ENCODE measurements at regions not wholly inside any gene's neighbourhood (a gene's known extent, or its start where the extent isn't known, plus 50 kb on each side); places are given as distances from the start of the nearest gene placed in this dataset.

DNA sequence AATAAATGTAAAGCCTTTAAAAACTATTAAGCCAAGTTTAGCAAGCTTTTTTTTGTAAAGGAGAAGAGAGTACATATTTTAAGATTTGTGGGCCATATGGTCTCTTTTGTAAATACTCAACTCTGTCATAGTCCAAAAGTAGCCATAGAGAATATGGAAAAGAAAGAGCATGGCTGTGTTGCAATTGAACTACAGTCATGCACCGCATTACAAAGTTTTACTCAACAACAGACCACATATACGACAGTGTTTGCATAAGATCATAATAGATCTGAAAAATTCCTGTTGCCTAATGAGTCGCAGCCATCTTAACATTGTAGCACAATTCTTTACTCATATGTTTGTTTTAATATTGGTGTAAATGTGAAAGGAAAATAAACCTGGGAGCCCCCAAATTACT, 440.8 kb downstream of the HTR7 start:
- no peaks in the 10 kb centered on the region for H3K27me3 ChIP-seq (ENCODE audit: insufficient read depth, low read length)
- TF ChIP-seq, protein P1, sequence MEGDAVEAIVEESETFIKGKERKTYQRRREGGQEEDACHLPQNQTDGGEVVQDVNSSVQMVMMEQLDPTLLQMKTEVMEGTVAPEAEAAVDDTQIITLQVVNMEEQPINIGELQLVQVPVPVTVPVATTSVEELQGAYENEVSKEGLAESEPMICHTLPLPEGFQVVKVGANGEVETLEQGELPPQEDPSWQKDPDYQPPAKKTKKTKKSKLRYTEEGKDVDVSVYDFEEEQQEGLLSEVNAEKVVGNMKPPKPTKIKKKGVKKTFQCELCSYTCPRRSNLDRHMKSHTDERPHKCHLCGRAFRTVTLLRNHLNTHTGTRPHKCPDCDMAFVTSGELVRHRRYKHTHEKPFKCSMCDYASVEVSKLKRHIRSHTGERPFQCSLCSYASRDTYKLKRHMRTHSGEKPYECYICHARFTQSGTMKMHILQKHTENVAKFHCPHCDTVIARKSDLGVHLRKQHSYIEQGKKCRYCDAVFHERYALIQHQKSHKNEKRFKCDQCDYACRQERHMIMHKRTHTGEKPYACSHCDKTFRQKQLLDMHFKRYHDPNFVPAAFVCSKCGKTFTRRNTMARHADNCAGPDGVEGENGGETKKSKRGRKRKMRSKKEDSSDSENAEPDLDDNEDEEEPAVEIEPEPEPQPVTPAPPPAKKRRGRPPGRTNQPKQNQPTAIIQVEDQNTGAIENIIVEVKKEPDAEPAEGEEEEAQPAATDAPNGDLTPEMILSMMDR (IDR thresholded peaks at IDR 0.05; ENCODE audit: extremely low read depth, low read depth, low read length): no peak
- DNase-seq (ENCODE audit: insufficient read length, low spot score, missing footprints): no peak
- no peaks in the 10 kb centered on the region for H3K36me3 ChIP-seq (ENCODE audit: insufficient read depth, low read length)
- H3K27ac ChIP-seq (ENCODE audit: low read depth, low read length): peak overlapping the region; percentile 72
- H3K4me3 ChIP-seq (ENCODE audit: insufficient read depth, low read length): no peak overlapping the region
- H2AFZ ChIP-seq (ENCODE audit: low read length): no peak overlapping the region
- no peaks in the 10 kb centered on the region for H3K79me2 ChIP-seq (ENCODE audit: insufficient read depth, low read length)
- H4K20me1 ChIP-seq (ENCODE audit: insufficient read depth, low read length): no peaks in the 10 kb centered on the region
- H3K4me2 ChIP-seq (ENCODE audit: insufficient read depth, low read length): no peak overlapping the region
- peaks cover 44% of the 10 kb centered on the region for H3K4me1 ChIP-seq (ENCODE audit: insufficient read depth, low read length)
- H3K9me3 ChIP-seq (ENCODE audit: low read depth, low read length): no peaks in the 10 kb centered on the region

DNA sequence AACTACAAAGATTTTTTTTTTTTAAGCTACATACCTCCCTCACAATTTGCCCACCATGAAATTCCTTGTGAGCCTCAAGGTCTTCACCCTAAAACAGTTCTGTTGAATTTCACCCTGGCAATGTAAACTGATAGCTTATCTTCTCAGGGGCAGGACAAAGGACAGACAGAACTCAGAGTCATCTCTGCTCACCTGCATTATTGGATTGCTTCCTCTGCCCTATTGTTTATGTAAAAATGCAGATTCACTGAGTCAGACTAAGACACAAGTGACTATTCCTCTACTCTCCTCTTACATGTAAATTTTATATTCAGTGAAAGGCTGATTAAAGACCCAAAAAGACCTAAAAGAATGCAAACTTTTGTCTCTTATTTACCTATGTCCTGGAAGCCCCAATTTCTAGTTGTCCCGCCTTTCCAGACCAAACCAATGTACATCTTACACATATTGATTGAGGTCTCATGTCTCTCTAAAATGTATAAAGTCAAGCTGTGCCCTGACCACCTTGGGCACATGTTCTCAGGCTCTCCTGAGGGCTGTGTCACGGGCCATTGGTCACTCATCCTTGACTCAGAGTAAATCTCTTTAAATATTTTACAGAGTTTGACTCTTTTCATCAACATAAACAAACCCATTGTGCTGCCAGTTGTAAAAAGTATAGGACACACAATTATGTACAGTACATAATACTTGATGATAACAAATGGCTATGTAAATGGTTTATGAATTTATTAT, 440.2 kb downstream of the HTR7 start:
- TF ChIP-seq, protein P1 (IDR thresholded peaks at IDR 0.05; ENCODE audit: extremely low read depth, low read depth, low read length): no peak
- H3K27ac ChIP-seq (ENCODE audit: low read depth, low read length): peak overlapping the region; percentile 72
- no peak overlapping the region for H3K4me2 ChIP-seq (ENCODE audit: insufficient read depth, low read length)
- peak overlapping the region; percentile 38 for H2AFZ ChIP-seq (ENCODE audit: low read length)
- H3K4me1 ChIP-seq (ENCODE audit: insufficient read depth, low read length): peaks cover 40% of the 10 kb centered on the region
- H3K9me3 ChIP-seq (ENCODE audit: low read depth, low read length): no peaks in the 10 kb centered on the region
- no peak for DNase-seq (ENCODE audit: insufficient read length, low spot score, missing footprints)
- no peaks in the 10 kb centered on the region for H3K36me3 ChIP-seq (ENCODE audit: insufficient read depth, low read length)
- H3K79me2 ChIP-seq (ENCODE audit: insufficient read depth, low read length): no peaks in the 10 kb centered on the region
- H4K20me1 ChIP-seq (ENCODE audit: insufficient read depth, low read length): no peaks in the 10 kb centered on the region
- H3K4me3 ChIP-seq (ENCODE audit: insufficient read depth, low read length): no peak overlapping the region
- no peaks in the 10 kb centered on the region for H3K27me3 ChIP-seq (ENCODE audit: insufficient read depth, low read length)

DNA sequence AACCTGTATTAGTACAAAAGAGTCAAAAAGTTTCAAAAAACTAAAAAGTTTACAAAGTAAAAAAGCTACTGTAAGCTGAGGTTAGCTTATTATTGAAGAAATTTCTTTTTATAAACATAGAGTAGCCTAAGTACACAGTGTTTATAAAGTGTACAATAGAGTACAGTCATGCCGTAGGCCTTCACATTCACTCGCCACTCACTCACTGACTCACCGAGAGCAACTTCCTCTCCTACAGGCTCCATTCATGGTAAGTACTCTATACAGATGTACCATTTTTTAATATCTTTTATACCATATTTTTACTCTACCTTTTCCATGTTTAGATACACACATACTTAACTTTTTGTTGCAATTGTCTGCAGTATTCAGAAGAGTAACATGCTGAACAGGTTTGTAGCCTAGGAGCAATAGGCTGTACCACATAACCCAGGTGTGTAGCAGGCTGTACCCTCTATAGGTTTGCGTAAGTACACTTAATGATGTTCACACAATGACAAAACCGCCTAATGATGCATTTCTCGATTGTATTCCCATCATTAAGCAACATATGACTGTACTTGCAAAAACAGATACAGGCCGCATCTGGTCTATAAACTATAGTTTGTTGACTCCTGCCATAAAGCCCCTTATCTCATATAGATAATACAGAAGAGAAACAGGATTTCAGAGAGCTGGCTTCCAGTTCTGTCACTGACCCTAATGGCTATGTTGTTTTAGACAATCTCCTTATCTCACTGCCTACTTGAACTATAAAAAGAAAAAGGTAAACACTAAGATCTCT, 438.8 kb downstream of the HTR7 start:
- H3K4me2 ChIP-seq (ENCODE audit: insufficient read depth, low read length): no peak overlapping the region
- peaks cover 27% of the 10 kb centered on the region for H3K4me1 ChIP-seq (ENCODE audit: insufficient read depth, low read length)
- peak overlapping the region; percentile 43 for H3K27ac ChIP-seq (ENCODE audit: low read depth, low read length)
- no peaks in the 10 kb centered on the region for H4K20me1 ChIP-seq (ENCODE audit: insufficient read depth, low read length)
- TF ChIP-seq, protein P1 (IDR thresholded peaks at IDR 0.05; ENCODE audit: extremely low read depth, low read depth, low read length): no peak
- no peak for DNase-seq (ENCODE audit: insufficient read length, low spot score, missing footprints)
- H3K9me3 ChIP-seq (ENCODE audit: low read depth, low read length): no peaks in the 10 kb centered on the region
- no peak overlapping the region for H2AFZ ChIP-seq (ENCODE audit: low read length)
- H3K36me3 ChIP-seq (ENCODE audit: insufficient read depth, low read length): no peaks in the 10 kb centered on the region
- no peaks in the 10 kb centered on the region for H3K27me3 ChIP-seq (ENCODE audit: insufficient read depth, low read length)
- H3K4me3 ChIP-seq (ENCODE audit: insufficient read depth, low read length): no peak overlapping the region
- H3K79me2 ChIP-seq (ENCODE audit: insufficient read depth, low read length): no peaks in the 10 kb centered on the region

- Histone ChIP-seq H4K20me1 (ENCODE audit: insufficient read depth, low read length) (no peaks in the 10 kb centered on the region), H2AFZ (ENCODE audit: low read length) (peak overlapping the region; percentile 54), H3K27me3 (ENCODE audit: insufficient read depth, low read length) (no peaks in the 10 kb centered on the region), H3K4me2 (ENCODE audit: insufficient read depth, low read length) (no peak overlapping the region), H3K79me2 (ENCODE audit: insufficient read depth, low read length) (no peaks in the 10 kb centered on the region), H3K4me3 (ENCODE audit: insufficient read depth, low read length) (no peak overlapping the region), H3K4me1 (ENCODE audit: insufficient read depth, low read length) (peaks cover 31% of the 10 kb centered on the region), H3K36me3 (ENCODE audit: insufficient read depth, low read length) (no peaks in the 10 kb centered on the region), H3K27ac (ENCODE audit: low read depth, low read length) (no peak overlapping the region), H3K9me3 (ENCODE audit: low read depth, low read length) (no peaks in the 10 kb centered on the region)
- no peak for DNase-seq (ENCODE audit: insufficient read length, low spot score, missing footprints)
- TF ChIP-seq, protein P1 (IDR thresholded peaks at IDR 0.05; ENCODE audit: extremely low read depth, low read depth, low read length): no peak
These were observed 437.1 kb downstream of the HTR7 start for GRCh38 chr10:90420637-90421318.
